WTC11 (cell line): ENCODE measurements at regions not wholly inside any gene's neighbourhood (a gene's known extent, or its start where the extent isn't known, plus 50 kb on each side); places are given as distances from the start of the nearest gene placed in this dataset.

Experiments used
- ATAC-seq: fragments of 200-7000 bp; cut with Tn5 transposase; 2 replicates; pipeline ENCODE4 v1.10.0; 2021; ENCODE audit warnings: mild to moderate bottlenecking, moderate library complexity
- CTCF ChIA-PET: fragments of 300-600 bp; sonication (Branson Sonifier 250); formaldehyde crosslinking; loops from one replicate; lab custom pipeline; 2021; ENCODE audit warnings: antibody characterized with exemption; lab: Charles Lee
- POLR2A ChIA-PET: fragments of 350-600 bp; sonication (Branson Sonifier 250); formaldehyde crosslinking; loops from one replicate; lab custom pipeline; 2021; ENCODE audit warnings: antibody characterized with exemption; lab: Charles Lee
- DNase-seq: peaks from one replicate; pipeline ENCODE4 v3.0.0; 2021; ENCODE audit warnings: low spot score
- H3K27ac Mint-ChIP-seq: 2 replicates; pipeline ENCODE4 v1.8.0; 2021; ENCODE audit warnings: mixed read lengths
- H3K27me3 Mint-ChIP-seq: 2 replicates; pipeline ENCODE4 v1.8.0; 2021; ENCODE audit warnings: low read depth, mild to moderate bottlenecking, moderate library complexity, mixed read lengths
- H3K36me3 Mint-ChIP-seq: 2 replicates; pipeline ENCODE4 v1.8.0; 2021; ENCODE audit warnings: mixed read lengths
- H3K4me1 Mint-ChIP-seq: 2 replicates; pipeline ENCODE4 v1.8.0; 2022; ENCODE audit warnings: mixed read lengths
- H3K4me3 Mint-ChIP-seq: 2 replicates; pipeline ENCODE4 v1.8.0; 2021; ENCODE audit warnings: mild to moderate bottlenecking, moderate library complexity, mixed read lengths
- H3K9me3 Mint-ChIP-seq: 2 replicates; pipeline ENCODE4 v1.8.0; 2021; ENCODE audit warnings: mixed read lengths
- AFF4 ChIP-seq: sonication (generic); formaldehyde crosslinking; IDR thresholded peaks from 2 replicates; pipeline ENCODE4 v1.8.1; 2023; ENCODE audit warnings: mild to moderate bottlenecking, missing genetic modification reagents, borderline replicate concordance
- CTCF ChIP-seq: fragments of 200-600 bp; IDR thresholded peaks from 2 replicates; pipeline ENCODE4 v1.8.0; 2022; ENCODE audit warnings: antibody characterized with exemption
- E2F5 ChIP-seq: sonication (generic); formaldehyde crosslinking; IDR thresholded peaks from 2 replicates; pipeline ENCODE4 v1.8.1; 2022; ENCODE audit warnings: mild to moderate bottlenecking, moderate library complexity, missing genetic modification reagents
- ERG ChIP-seq: fragments of 250-450 bp; sonication (Bioruptor Pico); IDR thresholded peaks from 2 replicates; pipeline ENCODE4 v1.8.0; 2021; ENCODE audit warnings: mild to moderate bottlenecking
- HMGXB4 ChIP-seq: sonication (generic); formaldehyde crosslinking; IDR thresholded peaks from 2 replicates; pipeline ENCODE4 v1.8.1; 2023; ENCODE audit warnings: mild to moderate bottlenecking, moderate library complexity, missing genetic modification reagents
- IRF1 ChIP-seq: sonication (generic); formaldehyde crosslinking; IDR thresholded peaks from 2 replicates; pipeline ENCODE4 v1.8.0; 2023; ENCODE audit warnings: missing genetic modification reagents
- IRF2 ChIP-seq: sonication (generic); formaldehyde crosslinking; IDR thresholded peaks from 2 replicates; pipeline ENCODE4 v1.8.0; 2022; ENCODE audit warnings: low read depth, missing genetic modification reagents, borderline replicate concordance
- NFE2L1 ChIP-seq: sonication (generic); formaldehyde crosslinking; IDR thresholded peaks from 2 replicates; pipeline ENCODE4 v1.8.1; 2023; ENCODE audit warnings: missing genetic modification reagents
- PRDM15 ChIP-seq: sonication (generic); formaldehyde crosslinking; IDR thresholded peaks from 2 replicates; pipeline ENCODE4 v1.8.0; 2022; ENCODE audit warnings: missing genetic modification reagents
- SMAD4 ChIP-seq: sonication (generic); formaldehyde crosslinking; IDR thresholded peaks from 2 replicates; pipeline ENCODE4 v1.8.0; 2022; ENCODE audit warnings: mild to moderate bottlenecking, missing genetic modification reagents
- ZBTB43 ChIP-seq: sonication (generic); formaldehyde crosslinking; IDR thresholded peaks from 2 replicates; pipeline ENCODE4 v1.8.1; 2023; ENCODE audit warnings: mild to moderate bottlenecking, missing genetic modification reagents
- ZNF121 ChIP-seq: sonication (generic); formaldehyde crosslinking; IDR thresholded peaks from 2 replicates; pipeline ENCODE4 v1.8.0; 2023; ENCODE audit warnings: missing genetic modification reagents
- ZNF532 ChIP-seq: fragments of 250-450 bp; sonication (Bioruptor Pico); IDR thresholded peaks from 2 replicates; pipeline ENCODE4 v1.9.0; 2021; ENCODE audit warnings: mild to moderate bottlenecking, borderline replicate concordance

GRCh38 chr2:158889135-158889853 lies 79.1 kb upstream of the TANC1 start:
- H3K27ac Mint-ChIP-seq, result no peak overlapping the region
- H3K36me3 Mint-ChIP-seq, result no peaks in the 10 kb centered on the region
- CTCF ChIA-PET, result interaction anchor here (0.7 kb wide), 1 partner anchor 1403 kb away, joined by 5 read pairs; no protein-coding TSS in a partner anchor
- ATAC-seq (no peak), DNase-seq (no peak)
- H3K9me3 Mint-ChIP-seq, result peaks cover 7% of the 10 kb centered on the region; the same call in 1 of the 2 replicates
- POLR2A ChIA-PET, result no interaction called here
- no peaks in the 10 kb centered on the region for H3K4me1 Mint-ChIP-seq
- no peak overlapping the region for H3K4me3 Mint-ChIP-seq
- no peaks in the 10 kb centered on the region for H3K27me3 Mint-ChIP-seq
- TF ChIP-seq ZNF532, result no peak
- no peak for TF ChIP-seq CTCF
- no peak for TF ChIP-seq ZNF121
- TF ChIP-seq PRDM15 (CRISPR knock-in tag), result no peak
- no peak for TF ChIP-seq NFE2L1
- TF ChIP-seq E2F5, result no peak
- no peak for TF ChIP-seq AFF4 (CRISPR knock-in tag)
- TF ChIP-seq IRF2 (CRISPR knock-in tag), result no peak
- TF ChIP-seq ZBTB43 (CRISPR knock-in tag), result no peak
- no peak for TF ChIP-seq ERG
- no peak for TF ChIP-seq HMGXB4 (CRISPR knock-in tag)
- no peak for TF ChIP-seq IRF1 (CRISPR knock-in tag)
- TF ChIP-seq SMAD4 (CRISPR knock-in tag), result no peak
